ENCODE measurements at regions not wholly inside any gene's neighbourhood (a gene's known extent, or its start where the extent isn't known, plus 50 kb on each side); places are given as distances from the start of the nearest gene placed in this dataset.
"Not testable (repeated sequence)": the region's sequence is repeated elsewhere in the genome, so short reads cannot be mapped to it uniquely, and the experiment has no call there.

DNA sequence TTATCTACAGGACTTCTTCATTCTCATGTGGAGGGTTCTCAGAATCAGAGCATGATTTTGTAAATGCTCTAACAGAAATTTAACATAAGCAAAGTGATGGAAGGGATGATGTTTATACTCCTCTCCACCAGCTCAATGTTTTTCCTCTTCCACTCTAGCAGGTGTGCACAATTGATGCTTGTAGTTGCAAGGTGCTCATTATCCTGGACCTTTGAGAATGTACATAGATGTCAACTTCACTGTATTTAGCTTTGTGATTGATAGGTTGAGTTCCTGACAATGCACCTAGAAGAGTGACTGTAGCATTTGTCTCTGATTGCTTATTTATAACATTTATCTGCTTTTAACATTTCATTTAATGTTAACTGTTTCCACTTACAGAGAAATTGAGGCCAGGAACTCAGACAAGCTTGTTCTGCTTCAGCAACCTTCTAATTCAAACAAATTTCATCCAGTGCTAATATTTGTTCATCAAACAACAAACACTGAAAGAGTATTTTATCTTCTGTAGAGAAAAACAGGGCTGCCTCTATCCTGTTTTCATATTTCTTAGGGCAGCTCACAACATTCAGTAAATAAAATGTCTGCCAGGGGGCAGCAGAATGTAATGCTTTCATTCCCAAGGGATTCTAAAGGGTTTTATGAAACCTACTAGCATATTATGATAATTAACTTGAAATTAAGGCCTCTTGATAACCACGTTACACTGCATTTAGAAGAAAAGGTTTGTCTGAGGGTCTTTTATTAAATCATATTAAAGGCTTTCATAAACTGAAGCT is 127.9 kb upstream of the NOL4 start:
- no peak for DNase-seq (ENCODE audit: low read depth in 2 of 2)

DNA sequence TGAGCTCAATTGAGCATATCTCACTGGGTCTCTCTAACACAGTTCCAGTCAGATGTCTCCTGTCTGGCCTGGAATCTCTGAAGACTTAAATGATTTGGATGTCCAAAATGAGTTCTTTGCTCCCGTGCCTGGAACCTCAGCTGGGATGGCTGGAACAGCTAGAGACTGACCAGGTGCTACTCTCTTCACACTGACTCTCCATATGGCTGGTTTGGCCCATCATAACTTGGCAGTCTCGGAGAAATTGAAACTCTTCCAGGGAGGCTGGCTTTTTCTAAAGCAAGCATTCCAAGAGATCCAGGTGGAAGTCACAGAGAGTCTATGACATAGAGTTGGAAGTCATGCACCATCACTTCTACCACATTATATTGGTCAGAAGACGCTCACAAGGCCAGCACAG is 129.6 kb upstream of the NOL4 start:
- DNase-seq (ENCODE audit: low read depth in 2 of 2) = no peak

DNA sequence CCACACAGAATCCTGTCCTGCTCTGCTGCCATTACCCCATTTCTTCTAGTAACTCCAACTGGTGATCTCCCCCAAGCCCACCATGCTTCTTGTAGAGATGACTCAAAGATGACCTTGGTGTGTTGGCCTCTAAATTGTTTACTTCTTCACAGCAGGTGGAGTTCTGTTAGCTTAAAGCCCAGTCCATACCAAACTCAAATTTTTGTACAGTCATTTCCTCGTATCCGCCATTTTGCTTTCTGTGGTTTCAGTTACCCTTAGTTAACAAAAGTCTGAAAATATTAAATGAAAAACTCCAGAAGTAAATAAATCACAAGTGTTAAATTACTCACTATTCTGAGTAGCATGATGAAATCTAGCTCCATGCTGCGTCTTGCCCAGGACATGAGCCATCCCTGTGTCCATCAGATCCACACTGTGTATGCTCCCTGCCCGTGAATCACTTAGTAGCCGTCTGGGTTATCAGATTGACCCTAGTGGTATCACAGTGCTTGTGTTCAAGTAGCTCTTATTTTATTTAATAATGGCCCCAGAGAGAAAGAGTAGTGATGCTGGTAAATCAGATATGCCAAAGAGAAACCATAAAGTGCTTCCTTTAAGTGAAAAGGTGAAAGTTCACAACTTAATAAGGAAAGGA is 133.3 kb upstream of the NOL4 start:
- DNase-seq (ENCODE audit: low read depth in 2 of 2) = no peak

- DNase-seq (ENCODE audit: low read depth in 2 of 2) = no peak
Measured at GRCh38 chr18:34358923-34359322, 134.2 kb upstream of the NOL4 start.

DNA sequence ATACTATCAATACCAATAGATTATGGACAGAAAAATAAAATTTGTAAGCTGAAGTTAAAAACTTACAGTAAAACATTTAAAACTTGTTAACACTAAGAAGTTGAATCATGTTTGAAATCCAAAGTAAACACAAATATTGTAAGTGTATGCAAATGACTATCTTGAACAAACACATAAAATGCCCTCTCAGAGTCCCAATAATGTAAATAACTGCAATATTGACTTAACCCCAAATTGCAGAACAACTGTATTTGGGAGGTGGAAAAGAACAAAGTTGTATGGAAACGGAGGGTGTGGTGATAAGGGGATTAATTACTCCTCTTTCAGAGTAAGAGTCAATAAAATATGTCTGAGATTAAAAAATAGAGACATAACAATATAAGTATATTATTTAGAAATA is 140.0 kb upstream of the NOL4 start:
- DNase-seq (ENCODE audit: low read depth in 2 of 2) = no peak

GRCh38 chr18:34370704-34371395 is 146.1 kb upstream of the NOL4 start:
- no peak for DNase-seq (ENCODE audit: low read depth in 2 of 2)

DNA sequence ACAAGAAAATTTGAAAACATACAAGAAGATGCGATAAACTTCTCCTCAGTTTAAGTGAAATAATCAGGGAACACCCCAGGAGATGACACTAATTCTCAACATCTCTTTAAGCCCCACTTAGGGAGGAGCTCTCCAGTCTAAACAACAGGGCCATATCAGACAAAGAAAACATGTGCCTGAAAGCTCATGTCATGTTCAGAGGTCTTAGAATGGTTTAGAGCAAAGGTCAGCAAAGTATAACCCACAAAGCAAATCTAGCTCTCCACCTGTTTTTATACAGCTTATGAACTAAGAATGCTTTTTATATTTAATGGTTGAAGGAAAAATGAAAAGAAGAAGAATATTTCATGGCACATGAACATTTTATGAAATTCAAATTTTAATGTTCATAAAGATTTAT is 155.6 kb upstream of the NOL4 start:
- DNase-seq (ENCODE audit: low read depth in 2 of 2) = no peak

DNA sequence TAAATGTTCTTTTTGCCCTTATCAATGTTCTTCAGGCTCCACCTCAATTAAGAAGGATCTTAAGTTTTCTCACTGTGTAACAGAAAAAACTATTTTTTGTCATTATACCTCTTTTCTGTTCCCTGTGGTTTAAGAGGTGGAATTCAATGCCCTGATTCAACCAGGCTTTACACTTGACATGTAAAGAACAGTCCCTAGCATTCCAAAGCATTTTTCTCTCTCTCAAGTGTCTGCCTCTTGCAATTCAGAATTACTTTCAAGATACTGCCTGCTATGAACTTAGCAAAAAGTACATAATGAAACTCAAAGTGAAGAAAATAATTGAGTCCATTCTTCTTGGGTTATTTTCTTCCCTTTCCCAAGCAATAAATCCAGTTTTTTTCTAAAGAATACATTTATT is 160.6 kb upstream of the NOL4 start:
- DNase-seq (ENCODE audit: low read depth in 2 of 2) = no peak

GRCh38 chr18:34386803-34387202 is 162.1 kb upstream of the NOL4 start:
- no peak for DNase-seq (ENCODE audit: low read depth in 2 of 2)

DNA sequence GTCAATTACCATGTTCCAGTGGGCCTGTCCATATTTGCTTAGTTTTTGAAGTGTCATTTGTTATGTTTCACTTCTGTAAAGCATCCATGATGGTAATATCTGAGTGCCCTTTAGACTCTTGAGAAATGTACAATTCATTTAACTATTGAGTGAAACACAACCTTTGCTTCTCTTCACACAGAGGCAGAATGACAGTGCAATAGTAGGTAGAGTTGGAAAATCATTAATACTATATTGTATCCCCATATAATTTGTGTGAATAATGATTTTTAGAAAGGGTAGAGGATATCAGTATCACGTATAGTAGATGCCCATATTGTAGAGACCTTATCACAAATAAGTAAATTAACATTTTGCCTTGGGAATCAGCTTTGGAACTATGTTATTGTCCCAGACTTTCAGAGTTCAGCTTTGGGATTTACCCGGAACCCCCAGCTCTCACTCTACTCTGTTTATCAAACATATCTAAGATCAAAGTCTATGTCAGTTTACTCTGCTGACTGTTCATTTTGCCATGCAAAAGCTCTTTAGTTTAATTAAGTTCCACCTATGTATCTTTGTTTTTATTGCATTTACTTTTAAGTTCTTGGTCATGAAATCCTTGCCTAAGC is 172.7 kb upstream of the NOL4 start:
- no peak for DNase-seq (ENCODE audit: low read depth in 2 of 2)

- no peak for DNase-seq (ENCODE audit: low read depth in 2 of 2)
Measured at GRCh38 chr18:34399892-34400291, 175.2 kb upstream of the NOL4 start.

GRCh38 chr18:34400834-34401233 is 176.1 kb upstream of the NOL4 start:
- DNase-seq (ENCODE audit: low read depth in 2 of 2) = no peak

DNA sequence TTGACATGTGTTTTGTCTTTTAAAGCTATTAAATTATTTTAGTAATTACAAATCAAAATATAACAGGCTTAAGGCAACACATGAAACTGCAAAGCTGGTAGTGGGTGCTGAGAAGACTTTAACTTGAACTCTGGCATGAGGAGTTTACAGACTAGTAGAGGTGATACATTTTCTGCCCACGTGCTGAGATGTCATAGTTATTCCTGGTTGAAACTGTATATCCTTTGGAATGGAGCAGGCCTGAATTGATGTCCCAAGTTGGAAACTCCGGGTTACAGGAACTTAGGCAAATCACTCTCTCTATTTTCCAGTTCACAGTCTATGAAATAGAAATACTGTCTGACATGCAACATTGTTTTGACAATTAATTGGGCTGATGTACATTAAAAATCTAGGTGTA is 177.1 kb upstream of the NOL4 start:
- DNase-seq (ENCODE audit: low read depth in 2 of 2) = no peak

- DNase-seq (ENCODE audit: low read depth in 2 of 2) = not testable (repeated sequence)
Measured at GRCh38 chr18:34407471-34407870, 182.8 kb upstream of the NOL4 start.

GRCh38 chr18:34411952-34412351 is 187.2 kb upstream of the NOL4 start:
- DNase-seq (ENCODE audit: low read depth in 2 of 2) = no peak

DNA sequence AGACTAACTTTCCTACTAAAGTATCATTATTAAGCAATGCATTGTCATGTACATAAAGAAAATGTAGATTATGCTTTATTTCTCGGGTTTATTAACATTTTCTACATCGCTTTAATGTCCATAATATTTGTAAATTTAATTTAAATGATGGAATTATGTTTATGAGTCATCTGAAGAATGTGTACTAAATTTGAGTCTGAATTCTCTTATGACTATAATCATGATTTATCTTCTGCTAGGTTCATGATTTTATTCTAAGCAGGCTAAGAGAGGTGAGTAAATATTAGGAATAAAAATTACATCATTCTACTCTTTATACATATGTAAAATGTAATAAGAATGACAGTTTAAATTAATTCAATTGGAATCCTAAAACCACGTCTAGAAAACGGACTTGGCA is 206.3 kb upstream of the NOL4 start:
- DNase-seq (ENCODE audit: low read depth in 2 of 2) = no peak

DNA sequence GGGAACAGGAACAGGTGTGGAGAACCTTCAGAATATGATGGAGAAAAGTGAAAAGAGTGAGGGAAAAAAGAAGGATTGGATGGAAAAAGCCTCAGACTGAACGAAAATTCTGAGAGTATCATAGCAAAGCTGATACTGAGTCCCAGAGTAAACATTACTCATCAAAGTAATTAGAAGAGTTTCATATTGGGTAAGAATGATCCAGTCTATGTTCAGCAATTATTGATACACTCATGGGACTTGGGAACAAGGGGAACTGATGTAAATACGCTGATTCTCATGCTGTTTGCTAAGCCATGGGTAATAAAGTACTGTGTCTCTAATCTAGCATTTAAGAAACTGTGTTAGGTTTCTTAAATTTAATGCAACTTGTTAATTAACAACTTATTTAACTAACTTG is 219.9 kb upstream of the NOL4 start:
- no peak for DNase-seq (ENCODE audit: low read depth in 2 of 2)

DNA sequence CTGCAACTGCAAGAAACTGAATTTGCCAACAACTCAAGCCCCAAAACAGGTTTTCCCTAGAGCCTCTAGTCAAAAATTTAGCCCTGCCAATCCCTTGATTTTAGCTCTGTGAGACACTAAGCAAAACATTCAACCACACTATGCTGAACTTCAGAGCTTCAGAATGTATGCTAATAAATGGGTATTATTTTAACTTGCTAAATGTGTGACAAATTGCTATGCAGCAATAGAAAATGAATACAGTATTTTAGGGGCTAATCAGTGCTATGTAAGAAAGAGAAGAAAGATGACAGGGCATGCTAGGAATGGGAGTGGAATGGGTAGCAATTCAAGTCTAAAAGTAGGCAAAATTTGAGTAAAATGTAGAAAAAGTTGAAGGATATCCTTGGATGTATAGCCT is 223.9 kb upstream of the NOL4 start:
- DNase-seq (ENCODE audit: low read depth in 2 of 2) = no peak

GRCh38 chr18:34457761-34458160 is 233.0 kb upstream of the NOL4 start:
- no peak for DNase-seq (ENCODE audit: low read depth in 2 of 2)

GRCh38 chr18:34458410-34458977 is 233.8 kb upstream of the NOL4 start:
- no peak for DNase-seq (ENCODE audit: low read depth in 2 of 2)

GRCh38 chr18:34461266-34461665 is 236.6 kb upstream of the NOL4 start:
- DNase-seq (ENCODE audit: low read depth in 2 of 2) = no peak

DNA sequence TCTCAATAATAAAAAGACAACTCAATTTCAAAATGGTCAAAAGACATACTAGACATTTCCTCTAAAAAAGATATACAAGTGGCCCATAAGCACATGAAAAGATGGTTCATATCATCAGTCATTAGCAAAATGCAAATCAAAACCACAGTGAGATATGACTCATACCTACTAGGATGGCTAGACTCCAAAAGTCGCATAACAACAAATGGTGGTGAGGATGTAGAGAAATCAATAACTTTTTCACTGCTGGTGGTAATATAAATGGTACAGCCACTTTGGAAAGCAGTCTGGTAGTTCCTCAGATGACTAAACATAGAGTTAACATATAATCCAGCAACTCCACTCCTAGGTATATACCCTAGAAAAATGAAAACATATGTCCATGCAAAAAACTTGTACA is 242.3 kb upstream of the NOL4 start:
- no peak for DNase-seq (ENCODE audit: low read depth in 2 of 2)
